Activated naive CD8-positive, alpha-beta T cell treated with anti-CD3 and anti-CD28 coated beads, Interleukin-2, amount 10 ng/mL, durations not matched to agents 7 days and 5 days (primary cell): ENCODE measurements at regions not wholly inside any gene's neighbourhood (a gene's known extent, or its start where the extent isn't known, plus 50 kb on each side); places are given as distances from the start of the nearest gene placed in this dataset.
"Not testable (repeated sequence)": the region's sequence is repeated elsewhere in the genome, so short reads cannot be mapped to it uniquely, and the experiment has no call there.

ENCODE experiments used
- ATAC-seq: fragments of 150-1000 bp; cut with Tn5 transposase; one replicate; pipeline ENCODE4 v1.10.0; 2021; ENCODE audit warnings: low read depth, moderate library complexity
- POLR2A ChIA-PET: fragments of 350-600 bp; sonication (Branson Sonifier 250); formaldehyde crosslinking; loops from one replicate; lab custom pipeline; 2021; ENCODE audit warnings: antibody characterized with exemption; lab: Charles Lee
- DNase-seq: peaks from one replicate; pipeline ENCODE4 v3.0.0; 2021
- H3K27ac Mint-ChIP-seq: one replicate; pipeline ENCODE4 v1.8.0; 2022; ENCODE audit warnings: mild to moderate bottlenecking, mixed read lengths
- H3K27me3 Mint-ChIP-seq: one replicate; pipeline ENCODE4 v1.8.0; 2022; ENCODE audit warnings: mild to moderate bottlenecking, moderate library complexity, mixed read lengths
- H3K36me3 Mint-ChIP-seq: one replicate; pipeline ENCODE4 v1.8.0; 2021; ENCODE audit warnings: mild to moderate bottlenecking, mixed read lengths
- H3K4me1 Mint-ChIP-seq: one replicate; pipeline ENCODE4 v1.8.0; 2021; ENCODE audit warnings: mixed read lengths
- H3K4me3 Mint-ChIP-seq: one replicate; pipeline ENCODE4 v1.8.0; 2022; ENCODE audit warnings: mild to moderate bottlenecking, moderate library complexity, mixed read lengths
- H3K9me3 Mint-ChIP-seq: one replicate; pipeline ENCODE4 v1.8.0; 2021; ENCODE audit warnings: mixed read lengths

DNA sequence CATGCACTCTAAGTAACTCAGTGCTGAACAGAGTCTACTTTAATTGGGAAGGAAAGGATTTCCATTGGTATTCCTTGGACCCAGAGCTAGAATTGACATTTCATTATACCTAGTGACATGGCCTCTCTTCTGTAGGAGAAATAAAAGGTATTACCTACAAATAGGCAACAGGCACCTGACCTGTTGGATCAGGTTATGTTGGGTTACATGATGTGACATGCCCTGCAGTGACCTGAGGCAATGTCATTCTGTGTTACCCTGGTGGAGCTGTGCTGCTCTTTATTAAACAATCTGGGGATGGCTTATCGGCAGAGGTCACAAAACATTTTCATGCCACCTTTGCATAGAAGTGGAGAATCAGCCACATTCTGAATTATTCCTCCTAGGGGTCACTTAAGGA is 427.7 kb downstream of the MDFIC start:
- Mint-ChIP-seq H3K4me1 (no peaks in the 10 kb centered on the region), H3K27me3 (no peaks in the 10 kb centered on the region), H3K27ac (no peak overlapping the region), H3K4me3 (no peak overlapping the region), H3K9me3 (no peaks in the 10 kb centered on the region), H3K36me3 (no peaks in the 10 kb centered on the region)
- POLR2A ChIA-PET, result no interaction called here
- ATAC-seq, result no peak
- no peak for DNase-seq

GRCh38 chr7:115346685-115347084 is 424.8 kb downstream of the MDFIC start:
- POLR2A ChIA-PET, result no interaction called here
- Mint-ChIP-seq H3K27me3 (no peaks in the 10 kb centered on the region), H3K9me3 (no peaks in the 10 kb centered on the region), H3K27ac (no peak overlapping the region), H3K4me1 (no peaks in the 10 kb centered on the region), H3K36me3 (no peaks in the 10 kb centered on the region), H3K4me3 (no peak overlapping the region)
- DNase-seq (no peak), ATAC-seq (no peak)

DNA sequence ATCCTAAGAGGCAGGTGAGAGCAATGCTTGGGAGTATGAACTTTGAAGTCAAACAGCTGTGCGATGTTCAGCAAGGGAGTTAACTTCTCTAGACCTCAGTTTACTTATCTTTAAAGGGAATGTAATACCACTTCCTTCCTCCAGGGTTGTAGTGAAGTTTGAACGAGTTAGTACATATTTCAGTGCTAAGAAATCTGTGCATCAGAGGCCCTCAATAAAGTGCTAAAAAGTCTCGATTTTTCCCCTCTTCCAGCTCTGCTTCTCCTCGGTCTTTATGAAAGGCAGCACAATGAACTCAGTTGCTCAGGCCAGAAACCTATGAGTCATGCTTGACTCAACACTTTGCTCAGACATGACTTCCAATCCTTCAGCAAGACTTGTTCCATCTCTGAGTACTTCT is 418.9 kb downstream of the MDFIC start:
- H3K27ac Mint-ChIP-seq, result no peak overlapping the region
- no peaks in the 10 kb centered on the region for H3K36me3 Mint-ChIP-seq
- DNase-seq (no peak), ATAC-seq (no peak)
- H3K4me1 Mint-ChIP-seq, result no peaks in the 10 kb centered on the region
- H3K27me3 Mint-ChIP-seq, result no peaks in the 10 kb centered on the region
- no peaks in the 10 kb centered on the region for H3K9me3 Mint-ChIP-seq
- H3K4me3 Mint-ChIP-seq, result no peak overlapping the region
- POLR2A ChIA-PET, result no interaction called here

DNA sequence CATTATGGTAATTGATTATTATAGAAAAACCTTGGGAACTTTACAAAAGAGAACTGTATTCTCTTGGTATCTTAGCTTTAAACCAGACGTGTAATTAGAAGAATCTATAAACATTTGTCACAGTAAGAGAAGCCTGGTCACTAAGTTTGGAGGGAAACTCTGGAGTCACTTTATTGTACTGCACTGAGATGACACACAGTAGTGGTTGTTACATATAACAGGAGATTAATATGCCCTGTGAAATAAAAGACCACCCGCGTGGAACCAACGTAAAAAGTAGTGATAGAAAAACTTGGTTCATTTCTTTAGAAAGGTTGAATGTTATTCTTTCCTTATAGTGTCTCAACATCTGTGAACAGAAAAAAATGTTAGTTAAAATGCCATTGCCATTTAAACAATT is 416.1 kb downstream of the MDFIC start:
- H3K9me3 Mint-ChIP-seq, result no peaks in the 10 kb centered on the region
- POLR2A ChIA-PET, result no interaction called here
- H3K27ac Mint-ChIP-seq, result no peak overlapping the region
- H3K27me3 Mint-ChIP-seq, result no peaks in the 10 kb centered on the region
- DNase-seq, result no peak
- H3K4me3 Mint-ChIP-seq, result no peak overlapping the region
- H3K4me1 Mint-ChIP-seq, result no peaks in the 10 kb centered on the region
- H3K36me3 Mint-ChIP-seq, result no peaks in the 10 kb centered on the region
- ATAC-seq, result no peak

- no peaks in the 10 kb centered on the region for H3K36me3 Mint-ChIP-seq
- no peak overlapping the region for H3K4me3 Mint-ChIP-seq
- no peaks in the 10 kb centered on the region for H3K4me1 Mint-ChIP-seq
- H3K27ac Mint-ChIP-seq, result no peak overlapping the region
- ATAC-seq (no peak), DNase-seq (no peak)
- POLR2A ChIA-PET, result no interaction called here
- H3K27me3 Mint-ChIP-seq, result peaks cover 1% of the 10 kb centered on the region
- peaks cover 2% of the 10 kb centered on the region for H3K9me3 Mint-ChIP-seq
Measured at GRCh38 chr7:115332691-115333090, 410.8 kb downstream of the MDFIC start.

DNA sequence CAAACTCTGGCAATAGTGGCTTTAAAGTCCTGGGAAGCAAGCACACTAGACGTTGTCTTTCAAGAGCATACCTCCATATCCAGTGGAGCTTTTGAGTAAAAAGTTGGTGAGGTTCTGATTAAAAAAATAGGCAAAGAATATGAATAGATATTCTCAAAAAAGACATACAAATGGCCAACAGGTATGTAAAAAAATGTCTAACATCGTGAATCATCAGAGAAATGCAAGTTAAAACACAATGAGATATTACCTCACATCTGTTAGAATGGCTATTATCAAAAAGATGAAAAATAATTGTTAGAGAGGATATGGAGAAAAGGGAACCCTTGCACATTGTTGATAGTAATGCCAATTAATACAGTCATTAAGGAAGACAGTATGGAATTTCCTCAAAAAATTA is 407.1 kb downstream of the MDFIC start:
- Mint-ChIP-seq H3K27ac (no peak overlapping the region), H3K27me3 (peaks cover 3% of the 10 kb centered on the region), H3K4me1 (no peaks in the 10 kb centered on the region), H3K9me3 (peaks cover 2% of the 10 kb centered on the region), H3K36me3 (no peaks in the 10 kb centered on the region), H3K4me3 (no peak overlapping the region)
- ATAC-seq (no peak), DNase-seq (no peak)
- POLR2A ChIA-PET, result no interaction called here

GRCh38 chr7:115328018-115328417 is 406.1 kb downstream of the MDFIC start:
- POLR2A ChIA-PET, result no interaction called here
- DNase-seq, result no peak
- ATAC-seq, result no peak
- H3K4me3 Mint-ChIP-seq, result no peak overlapping the region
- no peak overlapping the region for H3K27ac Mint-ChIP-seq
- H3K36me3 Mint-ChIP-seq, result no peaks in the 10 kb centered on the region
- H3K27me3 Mint-ChIP-seq, result peaks cover 3% of the 10 kb centered on the region
- no peaks in the 10 kb centered on the region for H3K4me1 Mint-ChIP-seq
- peaks cover 2% of the 10 kb centered on the region for H3K9me3 Mint-ChIP-seq

- ATAC-seq (no peak), DNase-seq (no peak)
- Mint-ChIP-seq H3K27me3 (peaks cover 3% of the 10 kb centered on the region), H3K4me3 (no peak overlapping the region), H3K9me3 (peaks cover 2% of the 10 kb centered on the region), H3K4me1 (no peaks in the 10 kb centered on the region), H3K27ac (no peak overlapping the region), H3K36me3 (no peaks in the 10 kb centered on the region)
- POLR2A ChIA-PET, result no interaction called here
Measured at GRCh38 chr7:115327326-115327725, 405.4 kb downstream of the MDFIC start.

DNA sequence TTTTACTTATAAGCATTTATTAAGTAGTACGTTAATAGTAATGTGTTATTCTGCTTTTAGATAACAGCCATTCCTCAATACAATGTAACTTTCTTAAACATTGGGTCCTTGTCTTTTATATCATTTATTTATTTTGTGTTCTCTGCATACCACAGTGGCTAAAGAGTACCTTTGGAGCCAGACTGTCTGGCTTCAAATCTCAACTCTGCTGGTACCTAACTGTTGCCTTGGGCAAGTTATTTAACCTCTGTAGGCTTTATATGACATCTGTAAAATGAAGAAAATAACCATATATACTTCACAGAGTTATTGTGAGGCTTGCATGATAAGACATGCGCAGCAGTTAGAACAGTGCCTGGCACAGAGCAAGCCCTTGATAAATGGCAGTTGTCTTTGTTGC is 397.6 kb downstream of the MDFIC start:
- Mint-ChIP-seq H3K27ac (no peak overlapping the region), H3K4me3 (no peak overlapping the region), H3K36me3 (no peaks in the 10 kb centered on the region), H3K9me3 (no peaks in the 10 kb centered on the region), H3K4me1 (no peaks in the 10 kb centered on the region), H3K27me3 (peaks cover 2% of the 10 kb centered on the region)
- ATAC-seq (no peak), DNase-seq (no peak)
- POLR2A ChIA-PET, result no interaction called here

- H3K4me3 Mint-ChIP-seq, H3K9me3 Mint-ChIP-seq: not testable (repeated sequence)
Measured at GRCh38 chr7:115310316-115310715, 388.4 kb downstream of the MDFIC start.

GRCh38 chr7:115306586-115306985 is 384.7 kb downstream of the MDFIC start:
- Mint-ChIP-seq H3K27me3 (no peaks in the 10 kb centered on the region), H3K36me3 (no peaks in the 10 kb centered on the region), H3K4me3 (no peak overlapping the region), H3K4me1 (no peaks in the 10 kb centered on the region), H3K9me3 (no peaks in the 10 kb centered on the region), H3K27ac (no peak overlapping the region)
- POLR2A ChIA-PET, result no interaction called here
- DNase-seq (no peak), ATAC-seq (no peak)

More at GRCh38 chr7:115310316-115310715, 388.4 kb downstream of the MDFIC start:
- ATAC-seq, DNase-seq, H3K4me1 Mint-ChIP-seq, H3K36me3 Mint-ChIP-seq, H3K27me3 Mint-ChIP-seq, POLR2A ChIA-PET, H3K27ac Mint-ChIP-seq: not testable (repeated sequence)

DNA sequence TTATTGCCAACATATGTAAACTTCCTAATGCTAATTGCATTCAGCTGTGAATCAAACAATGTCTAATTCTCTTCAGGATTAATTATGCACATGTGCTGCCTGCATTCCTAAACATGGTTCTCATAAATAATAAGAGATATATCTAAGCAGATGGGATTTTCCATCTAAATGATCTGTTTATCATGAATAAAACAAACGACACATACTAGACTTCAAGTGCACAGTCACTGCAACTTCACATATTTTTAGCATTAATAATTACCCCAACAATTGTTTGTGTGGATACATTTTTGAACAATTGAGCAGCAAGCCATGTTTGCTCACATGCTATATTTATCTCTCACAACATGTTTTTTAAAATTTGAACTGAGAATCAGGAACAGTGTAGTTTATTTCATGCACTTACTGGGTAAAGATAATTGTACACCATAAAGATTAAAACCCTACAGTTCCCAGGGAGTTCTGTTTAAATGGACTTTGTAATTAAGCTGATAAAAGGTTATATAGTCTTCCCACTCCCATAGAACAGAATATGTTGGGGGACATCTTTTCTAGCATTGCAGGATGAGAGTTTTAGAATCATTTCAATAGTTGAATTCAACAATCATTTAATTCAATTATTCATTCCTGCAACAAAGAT is 378.5 kb downstream of the MDFIC start:
- ATAC-seq (no peak), DNase-seq (no peak)
- Mint-ChIP-seq H3K4me1 (no peaks in the 10 kb centered on the region), H3K4me3 (no peak overlapping the region), H3K27me3 (no peaks in the 10 kb centered on the region), H3K9me3 (no peaks in the 10 kb centered on the region), H3K36me3 (no peaks in the 10 kb centered on the region), H3K27ac (no peak overlapping the region)
- POLR2A ChIA-PET, result no interaction called here

- Mint-ChIP-seq H3K27me3 (no peaks in the 10 kb centered on the region), H3K4me3 (no peak overlapping the region), H3K36me3 (no peaks in the 10 kb centered on the region), H3K4me1 (no peaks in the 10 kb centered on the region), H3K9me3 (no peaks in the 10 kb centered on the region), H3K27ac (no peak overlapping the region)
- DNase-seq (no peak), ATAC-seq (no peak)
- POLR2A ChIA-PET, result no interaction called here
Measured at GRCh38 chr7:115299397-115300037, 377.6 kb downstream of the MDFIC start.

DNA sequence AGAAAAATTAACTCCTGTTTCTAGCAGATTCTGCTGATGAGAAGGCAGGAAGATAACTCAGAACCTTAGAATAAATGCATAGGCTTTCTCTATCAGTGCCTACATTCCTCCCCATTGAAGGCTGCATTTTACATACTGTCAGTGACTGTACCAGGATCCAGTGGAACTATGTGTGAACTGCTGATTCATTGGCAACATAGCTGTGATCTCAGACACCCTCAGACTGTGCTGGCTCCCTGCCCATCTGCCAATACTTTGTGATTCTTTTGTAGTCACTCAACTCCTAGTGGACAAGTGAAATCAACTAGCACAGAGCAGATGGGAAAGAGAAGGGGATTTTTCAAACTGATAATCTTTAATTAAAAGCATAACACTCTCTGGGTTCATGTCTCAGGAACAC is 375.8 kb downstream of the MDFIC start:
- Mint-ChIP-seq H3K27ac (no peak overlapping the region), H3K36me3 (no peaks in the 10 kb centered on the region), H3K27me3 (no peaks in the 10 kb centered on the region), H3K9me3 (no peaks in the 10 kb centered on the region), H3K4me1 (no peaks in the 10 kb centered on the region), H3K4me3 (no peak overlapping the region)
- DNase-seq (no peak), ATAC-seq (no peak)
- POLR2A ChIA-PET, result no interaction called here
